T-helper 1 cell (primary cell): ENCODE measurements at regions not wholly inside any gene's neighbourhood (a gene's known extent, or its start where the extent isn't known, plus 50 kb on each side); places are given as distances from the start of the nearest gene placed in this dataset.
"Not testable (repeated sequence)": the region's sequence is repeated elsewhere in the genome, so short reads cannot be mapped to it uniquely, and the experiment has no call there.

ENCODE experiments used
- DNase-seq, 5 donors: peaks; one replicate each; pipeline ENCODE4 v3.0.0-alpha.2; 2012 to 2020

DNA sequence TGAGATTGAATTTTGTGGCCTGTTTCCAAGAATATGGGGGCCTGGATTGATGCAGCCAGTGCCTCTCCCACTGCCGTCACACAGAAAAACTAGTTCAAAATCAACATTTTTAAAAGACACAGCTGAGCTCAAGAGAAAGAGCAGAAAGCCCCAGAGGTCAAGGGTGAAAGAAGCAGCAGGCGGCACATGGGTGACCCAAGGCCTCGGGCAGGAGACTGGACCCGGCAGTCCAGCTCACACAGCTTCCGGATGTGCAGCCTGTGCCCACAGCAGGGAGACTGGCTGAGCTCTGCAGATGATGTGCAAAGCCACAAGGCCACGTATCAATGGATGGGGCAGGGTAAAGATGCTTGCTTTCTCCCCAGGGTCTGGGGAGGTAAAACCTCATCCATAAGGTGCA, 50.4 kb upstream of the RNF32 start:
- DNase-seq: no peak

DNA sequence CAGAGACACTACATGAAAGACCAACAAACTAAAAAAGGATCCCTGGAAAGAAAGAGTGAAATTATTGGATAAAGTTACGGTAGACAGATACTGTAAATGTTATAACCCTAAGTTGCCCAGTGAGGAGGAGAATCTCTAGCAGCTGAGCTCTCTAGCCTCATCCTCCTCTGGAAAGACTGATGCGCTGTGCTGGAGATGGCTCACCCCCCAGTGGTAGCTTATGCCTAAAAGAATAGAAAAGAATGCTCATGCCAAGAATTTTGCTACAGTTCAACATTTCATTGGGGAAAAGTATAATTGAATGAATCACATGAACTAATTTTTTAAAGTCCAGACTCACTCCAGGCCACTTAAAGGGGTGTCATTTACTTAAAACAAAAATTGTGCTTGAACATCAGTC, 50.8 kb upstream of the RNF32 start:
- DNase-seq: no peak

DNA sequence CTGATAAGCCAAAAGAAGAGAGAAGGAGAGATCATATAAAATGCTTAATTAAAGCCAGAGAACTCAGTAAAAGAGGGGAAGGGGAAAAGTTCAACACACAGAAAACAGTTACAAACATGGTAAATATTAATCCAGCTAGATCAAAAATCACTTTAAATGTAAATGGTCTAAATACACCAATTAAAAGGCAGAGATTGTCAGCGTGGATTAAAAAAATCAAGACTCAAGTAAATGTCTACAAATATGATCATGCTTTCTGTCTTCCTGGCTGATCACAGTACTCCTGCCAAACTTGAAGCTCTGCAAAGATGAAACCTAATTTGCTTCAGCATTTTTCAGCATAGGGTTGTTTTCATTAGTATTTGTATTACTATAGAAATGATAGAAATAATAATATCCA, 54.6 kb upstream of the RNF32 start:
- no peak for DNase-seq

DNA sequence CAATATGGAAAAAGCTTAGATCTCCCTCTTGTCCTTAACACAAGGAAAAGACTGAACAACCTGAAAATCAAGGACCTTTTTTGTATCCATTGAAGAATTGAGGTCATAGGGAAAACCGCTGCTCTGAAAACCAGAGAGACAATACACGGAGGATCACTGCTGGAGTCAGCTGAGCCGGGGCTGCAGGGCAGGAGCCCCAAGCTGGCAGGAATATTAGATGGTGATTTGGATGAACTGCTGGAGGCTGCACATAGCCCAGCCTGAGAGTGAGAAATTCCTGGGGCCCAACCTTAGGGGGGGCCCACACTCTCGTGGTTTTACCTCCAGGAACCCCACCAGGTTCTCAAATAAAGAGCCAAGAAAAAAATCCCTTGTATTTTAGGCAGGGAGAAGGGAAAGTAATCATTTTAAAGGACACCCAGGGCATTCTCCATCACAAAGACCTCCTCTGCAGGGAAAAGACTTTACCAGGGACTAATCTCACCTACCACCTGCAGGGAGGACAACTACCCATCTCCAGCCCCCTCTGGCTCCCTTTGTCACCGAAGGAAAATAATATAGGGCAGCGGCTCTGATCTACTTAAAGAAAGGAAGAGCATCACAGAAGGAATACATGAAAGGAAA, 55.4 kb upstream of the RNF32 start:
- no peak for DNase-seq

DNA sequence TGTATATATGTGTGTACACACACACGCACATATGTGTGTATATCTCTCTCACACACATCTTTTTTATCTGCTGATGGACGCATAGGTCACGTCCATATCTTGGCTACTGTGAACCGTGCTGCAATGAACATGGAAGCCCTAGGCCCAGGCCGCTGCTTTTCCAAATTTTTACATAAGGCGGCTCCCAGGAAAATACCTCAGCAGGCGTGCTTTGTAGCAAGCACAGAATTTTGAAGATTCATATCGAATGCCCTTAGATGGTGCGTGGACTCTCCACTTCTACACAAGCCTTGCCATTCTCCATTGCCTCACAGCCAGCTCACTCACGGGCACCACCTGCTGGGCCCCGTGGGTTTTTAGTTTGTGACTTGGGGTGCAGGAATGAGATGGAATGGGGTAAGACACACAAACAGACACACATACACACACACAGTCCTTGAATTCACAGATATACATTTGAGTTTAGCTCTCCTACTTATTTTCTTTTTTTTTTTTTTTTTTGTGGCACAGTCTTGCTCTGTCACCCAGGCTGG, 57.9 kb upstream of the RNF32 start:
- no peak for DNase-seq

DNA sequence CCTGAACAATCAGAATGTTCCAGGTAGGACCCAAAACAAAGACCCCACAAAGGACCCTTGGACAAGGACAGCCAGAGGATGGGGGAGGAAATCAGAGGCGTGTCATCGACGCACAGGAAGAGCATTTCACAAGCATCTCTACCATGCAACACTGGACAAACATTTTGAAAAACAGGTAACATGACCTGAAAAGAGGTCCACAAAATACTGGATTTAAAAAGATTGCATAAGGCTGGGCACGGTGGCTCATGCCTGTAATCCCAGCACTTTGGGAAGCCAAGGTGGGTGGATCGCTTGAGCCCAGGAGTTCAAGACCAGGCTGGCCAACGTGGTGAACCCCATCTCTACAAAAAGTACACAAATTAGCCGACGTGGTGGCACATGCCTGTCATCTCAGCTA, 60.5 kb upstream of the RNF32 start:
- no peak for DNase-seq

DNA sequence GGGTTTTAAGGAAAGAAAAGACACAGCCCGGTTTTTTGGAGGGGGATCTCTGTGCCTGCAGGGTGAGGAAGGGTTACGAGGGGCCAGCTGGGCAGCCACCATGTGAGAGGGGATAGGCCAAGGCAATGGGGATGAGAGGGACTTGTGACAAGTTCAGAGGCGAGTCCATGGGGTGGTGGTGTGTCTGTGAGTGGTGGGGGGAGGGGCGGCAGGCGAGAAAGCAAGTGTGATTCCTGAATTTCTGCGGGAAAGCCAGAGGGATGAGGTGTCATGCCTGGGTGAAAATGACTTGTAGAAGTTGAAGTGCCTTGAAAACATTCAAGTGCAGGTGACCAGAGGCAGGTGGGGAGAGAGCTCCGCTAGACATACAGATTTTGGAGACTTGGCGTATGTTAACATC, 61.0 kb upstream of the RNF32 start:
- DNase-seq: no peak

DNA sequence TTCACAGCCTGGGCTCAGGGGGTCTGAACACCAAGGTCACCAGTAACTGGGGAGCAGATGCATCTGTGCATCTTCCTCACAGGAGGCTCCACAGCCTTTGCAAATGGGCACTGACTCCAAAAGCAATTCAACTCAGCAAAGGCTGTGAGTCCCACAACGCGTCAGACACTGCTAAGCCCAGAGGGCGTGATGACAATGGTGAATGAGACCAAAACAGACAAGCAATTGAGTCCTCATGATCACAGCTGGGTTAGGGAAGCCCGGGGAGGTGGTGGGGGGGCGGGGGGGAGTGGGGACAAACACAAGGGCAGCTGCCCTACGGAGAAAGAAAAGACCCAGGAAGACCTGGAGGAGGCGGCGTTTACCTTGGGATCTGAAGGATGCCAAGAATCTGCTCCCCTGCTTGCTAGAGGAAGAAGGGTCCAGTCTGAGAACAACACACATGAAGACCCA, 61.6 kb upstream of the RNF32 start:
- no peak for DNase-seq

DNA sequence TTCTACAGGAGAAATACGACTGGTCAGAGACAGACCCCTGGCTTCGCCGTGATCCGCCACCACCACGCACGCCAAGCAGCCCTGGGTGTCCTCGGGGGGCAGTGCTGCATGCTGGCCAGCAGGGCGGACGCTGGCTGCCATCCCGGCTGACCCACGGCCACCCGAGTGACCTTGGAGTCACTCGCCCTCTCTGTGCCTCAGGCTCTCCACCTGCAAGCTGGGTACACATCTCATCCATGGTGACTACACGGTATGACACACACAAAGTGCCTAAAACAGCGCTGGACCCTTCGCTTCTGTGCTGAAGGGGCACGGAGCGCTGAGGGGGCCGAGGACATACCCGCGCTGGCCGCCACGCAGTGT, 62.0 kb upstream of the RNF32 start:
- no peak for DNase-seq

DNA sequence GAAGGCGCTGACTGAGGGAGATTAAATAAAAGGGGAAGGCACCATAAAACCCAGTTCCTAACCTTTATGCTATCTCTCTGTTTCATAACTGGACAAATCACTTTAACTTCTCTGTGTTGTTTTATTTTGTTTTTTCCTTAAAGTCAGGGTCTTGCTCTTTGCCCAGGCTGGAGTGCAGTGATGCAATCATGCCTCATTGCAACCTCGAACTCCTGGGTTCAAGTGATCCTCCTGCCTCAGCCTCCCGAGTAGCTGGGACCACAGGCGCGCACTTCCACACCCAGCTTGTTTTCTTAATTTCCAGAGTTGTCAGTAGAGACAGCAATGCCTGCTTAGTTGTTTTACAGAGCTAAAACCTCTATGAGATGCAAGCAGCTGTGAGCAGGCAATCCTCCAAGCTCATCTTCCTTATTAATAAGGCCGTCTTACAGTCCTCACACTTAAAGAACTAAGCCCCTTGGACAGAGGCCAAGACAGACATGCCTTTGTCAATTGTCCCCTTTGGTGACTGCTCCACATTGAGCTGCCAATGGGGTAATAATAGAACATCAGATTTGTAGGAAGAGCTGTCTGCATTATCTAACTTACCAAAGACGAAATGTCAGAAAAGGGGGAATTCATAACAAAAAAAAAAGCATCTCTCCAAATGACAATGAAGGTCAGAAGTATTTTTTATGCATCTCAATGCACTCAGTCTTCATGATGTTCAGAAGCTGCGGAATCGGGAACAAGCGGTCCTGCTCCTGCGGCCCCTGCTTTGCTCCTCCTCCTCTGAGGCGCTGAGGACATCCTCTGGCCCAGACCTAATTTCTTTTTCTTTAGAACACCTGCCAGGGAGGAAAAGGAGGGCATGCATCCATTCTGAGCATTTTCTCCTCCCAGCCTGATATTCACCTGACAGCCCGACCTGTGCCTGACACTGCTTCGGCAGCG, 62.7 kb upstream of the RNF32 start:
- DNase-seq: no peak

DNA sequence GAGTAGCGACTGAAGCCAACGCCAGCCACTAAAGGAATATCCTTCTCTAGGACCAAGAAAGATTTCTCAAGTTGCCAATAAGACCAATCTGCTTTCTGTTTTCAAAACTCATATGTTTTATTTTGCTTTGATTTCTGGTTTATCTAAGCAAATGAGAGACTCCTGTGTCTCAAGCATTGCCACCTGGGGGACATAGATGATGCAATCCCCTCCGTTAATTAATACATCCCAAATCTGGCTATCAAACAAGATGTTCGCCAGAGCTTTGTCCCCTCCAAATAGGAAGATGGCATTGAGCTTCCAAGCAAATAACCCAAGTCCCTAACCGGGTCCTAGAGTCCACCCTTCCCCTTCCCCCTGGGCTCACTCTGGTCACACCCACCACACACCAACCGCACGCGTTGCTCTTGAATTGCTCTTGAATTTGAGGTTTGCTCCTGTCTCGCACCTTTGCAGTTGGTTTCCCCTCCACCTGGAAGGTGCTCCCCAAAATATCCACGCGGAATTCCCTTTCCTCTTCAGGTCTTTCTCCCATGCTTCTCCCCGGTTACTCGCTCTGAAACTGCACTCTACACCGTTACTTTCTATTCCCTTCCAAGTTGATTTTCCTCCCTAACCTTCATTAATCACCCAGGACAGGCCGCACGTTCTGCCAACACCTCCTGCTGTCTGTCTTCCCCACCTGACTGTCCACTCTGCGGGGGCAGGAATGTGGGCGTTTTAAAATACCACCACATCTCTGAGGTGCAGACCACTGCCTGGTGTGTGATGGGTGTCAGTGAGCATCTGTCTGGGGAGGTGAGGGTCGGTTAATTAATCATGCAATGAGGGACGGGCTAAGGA, 64.1 kb upstream of the RNF32 start:
- no peak for DNase-seq

DNA sequence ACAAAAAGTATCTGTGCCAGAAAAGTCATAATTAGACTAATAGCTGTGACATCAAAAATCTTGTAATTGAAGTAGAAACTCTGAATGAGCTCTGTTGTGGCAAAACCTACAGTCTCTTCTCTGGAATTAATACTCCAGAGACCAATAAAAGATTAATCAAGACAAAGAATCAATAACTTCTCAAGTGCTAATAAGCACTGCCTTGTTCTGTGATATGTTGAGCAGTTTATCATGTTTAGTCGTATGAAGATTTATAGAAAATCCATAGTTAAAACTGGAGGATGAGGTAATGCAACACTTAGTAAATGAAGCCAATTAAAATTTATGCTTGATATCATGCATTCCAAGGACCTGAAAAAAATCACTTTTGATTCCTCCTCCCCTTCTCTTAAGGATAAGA, 72.3 kb upstream of the RNF32 start:
- DNase-seq: no peak

DNA sequence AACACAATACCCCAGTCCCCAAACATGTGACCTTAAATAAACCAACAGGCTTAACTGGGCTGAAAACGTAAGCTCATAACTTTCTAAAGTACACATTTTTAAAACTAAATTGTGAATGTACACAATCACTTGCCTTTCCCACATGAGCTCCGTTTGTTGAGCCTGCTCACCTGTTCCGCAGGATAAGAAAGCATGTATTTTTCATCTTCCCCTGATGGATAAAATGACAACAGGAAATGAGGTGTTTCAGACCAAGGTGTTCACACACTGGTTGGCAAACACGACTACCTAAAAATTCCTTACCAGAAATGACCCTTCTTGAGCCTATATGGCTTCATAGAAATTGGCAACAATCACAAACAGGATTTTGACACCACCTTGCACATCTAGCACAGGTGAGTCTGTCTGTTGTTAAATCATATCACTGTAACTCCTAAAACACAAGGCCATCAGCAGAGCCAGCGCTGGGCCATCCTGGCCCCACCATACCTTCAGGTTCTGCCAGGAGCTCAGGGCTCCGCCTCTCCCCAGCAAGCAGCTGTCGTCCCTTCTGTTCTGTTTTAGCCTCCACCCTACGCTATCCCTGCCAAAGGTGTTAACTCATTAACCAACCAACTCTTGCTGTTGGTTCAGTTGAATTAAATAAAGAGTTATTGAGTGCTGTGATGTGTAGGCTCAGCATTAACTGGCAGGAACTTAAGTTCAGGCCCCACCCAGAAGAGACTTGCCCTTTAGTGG, 73.6 kb upstream of the RNF32 start:
- DNase-seq: no peak

DNA sequence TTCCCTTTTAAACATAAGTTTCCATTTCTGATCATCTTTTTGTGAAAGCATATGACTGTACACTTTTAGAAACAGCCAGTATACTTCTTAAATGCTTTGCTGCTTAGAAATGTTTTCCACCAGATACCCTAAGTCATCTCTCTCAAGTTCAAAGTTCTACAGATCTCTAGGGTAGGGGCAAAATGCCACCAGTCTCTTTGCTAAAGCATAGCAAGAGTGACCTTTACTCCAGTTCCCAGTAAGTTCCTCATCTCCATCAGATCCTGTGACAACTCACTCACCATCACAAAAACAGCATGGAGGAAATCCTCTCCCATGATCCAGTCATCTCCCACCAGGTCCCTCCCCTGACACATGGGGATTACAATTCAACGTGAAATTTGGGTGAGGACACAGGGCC, 75.6 kb upstream of the RNF32 start:
- DNase-seq: not testable (repeated sequence)

DNA sequence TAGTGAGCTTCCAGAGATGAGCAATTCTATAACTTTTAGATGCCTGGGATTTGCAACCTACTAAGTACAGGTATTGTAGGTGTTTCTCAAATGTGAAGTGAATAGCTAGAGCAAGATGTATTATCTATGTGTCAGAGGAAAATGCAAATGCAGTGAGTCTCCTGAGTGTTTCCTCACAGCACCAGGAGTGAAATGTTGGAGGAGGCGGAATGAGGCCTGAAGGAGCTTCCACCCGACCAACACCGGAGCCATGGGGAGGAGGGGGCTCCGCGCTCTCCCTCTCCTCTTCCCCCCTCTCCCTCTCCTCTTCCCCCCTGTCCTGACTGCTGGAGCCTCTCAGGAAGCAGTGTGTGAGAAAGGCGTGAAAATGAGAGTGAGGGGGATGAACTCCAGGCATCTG, 79.9 kb upstream of the RNF32 start:
- no peak for DNase-seq

DNA sequence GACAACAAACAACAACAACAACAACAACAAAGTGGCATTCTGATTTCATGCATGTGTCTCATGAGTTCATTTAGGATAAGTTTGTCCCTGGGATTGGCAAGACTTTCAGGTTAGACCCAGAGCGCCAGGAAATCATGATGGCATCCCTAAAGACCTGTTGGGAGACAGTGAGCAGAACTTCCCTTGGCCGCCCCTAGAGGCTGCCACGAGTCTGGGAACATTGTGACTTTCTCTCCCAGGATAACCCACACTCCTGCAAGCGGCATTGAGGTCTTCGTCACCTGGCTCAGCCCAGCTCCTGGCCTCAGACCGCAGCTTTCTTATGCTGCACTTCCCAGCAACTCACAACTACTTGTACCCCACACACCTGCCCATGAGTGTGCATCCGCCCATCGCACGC, 80.5 kb upstream of the RNF32 start:
- DNase-seq: no peak

DNA sequence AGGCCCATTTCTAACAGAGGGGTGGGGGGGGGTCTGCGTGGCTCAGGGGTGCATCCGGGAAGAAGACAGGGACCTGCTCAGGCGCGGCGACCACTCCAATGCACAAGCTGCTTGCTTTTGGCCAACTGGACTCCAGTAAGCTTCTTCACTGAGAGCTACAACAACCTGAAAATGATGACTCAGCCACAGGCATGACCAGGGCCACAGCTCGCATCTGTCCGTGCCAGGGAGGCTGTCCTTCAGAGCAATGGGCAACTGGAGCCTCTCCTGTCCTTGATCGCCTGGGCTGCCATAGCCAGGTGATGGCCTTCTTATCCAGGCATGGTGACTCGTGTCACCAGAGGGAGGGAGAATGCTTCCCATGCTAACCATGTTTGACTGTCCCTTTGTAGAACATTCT, 81.6 kb upstream of the RNF32 start:
- no peak for DNase-seq

DNA sequence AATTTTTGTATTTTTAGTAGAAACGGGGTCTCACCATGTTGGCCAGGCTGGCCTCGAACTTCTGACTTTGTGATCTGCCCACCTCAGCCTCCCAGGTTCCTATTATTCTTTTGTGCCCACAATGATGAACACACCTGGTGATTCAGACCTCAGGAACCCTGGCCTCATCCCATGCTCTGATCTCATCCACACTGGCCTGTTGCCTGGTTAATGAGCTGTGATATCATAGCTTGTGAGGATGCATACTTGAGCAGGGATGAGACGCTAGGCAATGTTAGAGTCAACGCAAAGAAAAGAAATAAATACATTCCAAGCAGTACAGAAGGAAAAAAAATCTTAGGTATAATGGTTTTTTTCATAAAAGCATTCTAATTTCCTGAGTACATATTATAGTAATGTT, 82.4 kb upstream of the RNF32 start:
- DNase-seq: no peak

DNA sequence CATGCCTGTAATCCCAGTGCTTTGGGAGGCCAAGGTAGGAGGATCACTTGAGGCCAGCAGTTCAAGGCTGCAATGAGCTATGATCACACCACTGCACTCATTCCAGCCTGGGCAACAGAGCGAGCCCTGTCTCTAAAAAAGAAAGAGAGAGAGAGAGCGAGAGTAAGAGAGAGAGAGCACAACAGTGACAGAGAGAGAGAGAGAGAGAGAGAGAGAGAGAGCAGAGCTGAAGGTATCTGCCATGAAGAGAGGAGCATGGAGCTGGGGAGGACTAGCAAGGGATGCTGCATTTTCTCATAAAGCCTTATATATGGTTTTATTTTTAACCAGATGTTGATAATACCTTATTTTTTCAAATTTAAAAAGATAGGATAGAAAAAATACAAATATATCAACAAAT, 84.5 kb upstream of the RNF32 start:
- no peak for DNase-seq

DNA sequence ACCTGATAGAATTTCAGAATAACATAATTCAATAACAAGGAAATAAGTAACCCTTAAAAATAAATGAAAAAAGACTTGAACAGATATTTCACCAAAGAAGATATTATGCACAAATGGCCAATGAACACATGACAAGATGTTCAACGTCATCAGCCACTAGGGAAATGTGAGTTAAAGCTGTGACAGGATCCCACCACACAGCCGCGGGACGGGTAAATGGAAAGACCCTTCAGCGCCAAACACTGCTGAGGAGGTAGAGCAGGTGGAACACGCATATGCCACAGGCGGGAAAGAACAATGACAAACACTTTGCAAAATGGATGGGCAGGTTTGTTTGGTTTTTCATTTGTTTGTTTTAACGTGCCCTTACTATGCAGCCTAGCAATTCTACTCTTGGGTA, 86.1 kb upstream of the RNF32 start:
- DNase-seq: no peak

DNA sequence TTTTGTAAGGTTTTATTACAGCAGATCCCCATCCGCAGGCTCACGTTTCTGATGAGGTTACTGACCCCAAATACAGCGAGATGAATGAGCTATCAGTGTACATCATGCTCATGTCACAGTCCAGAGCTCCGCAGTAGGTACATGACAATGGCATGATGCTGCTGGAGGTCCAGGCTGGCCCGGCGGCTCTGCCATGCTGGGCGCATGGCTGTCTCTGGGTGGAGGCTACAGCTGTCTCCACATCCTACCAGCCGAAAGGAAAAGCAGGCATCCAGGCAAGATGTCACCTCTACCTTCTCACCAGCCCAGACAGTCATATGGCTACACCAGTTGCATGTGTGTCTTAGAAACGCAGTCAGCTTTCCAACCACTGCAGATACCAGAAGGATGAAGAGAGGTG, 90.9 kb upstream of the RNF32 start:
- no peak for DNase-seq

DNA sequence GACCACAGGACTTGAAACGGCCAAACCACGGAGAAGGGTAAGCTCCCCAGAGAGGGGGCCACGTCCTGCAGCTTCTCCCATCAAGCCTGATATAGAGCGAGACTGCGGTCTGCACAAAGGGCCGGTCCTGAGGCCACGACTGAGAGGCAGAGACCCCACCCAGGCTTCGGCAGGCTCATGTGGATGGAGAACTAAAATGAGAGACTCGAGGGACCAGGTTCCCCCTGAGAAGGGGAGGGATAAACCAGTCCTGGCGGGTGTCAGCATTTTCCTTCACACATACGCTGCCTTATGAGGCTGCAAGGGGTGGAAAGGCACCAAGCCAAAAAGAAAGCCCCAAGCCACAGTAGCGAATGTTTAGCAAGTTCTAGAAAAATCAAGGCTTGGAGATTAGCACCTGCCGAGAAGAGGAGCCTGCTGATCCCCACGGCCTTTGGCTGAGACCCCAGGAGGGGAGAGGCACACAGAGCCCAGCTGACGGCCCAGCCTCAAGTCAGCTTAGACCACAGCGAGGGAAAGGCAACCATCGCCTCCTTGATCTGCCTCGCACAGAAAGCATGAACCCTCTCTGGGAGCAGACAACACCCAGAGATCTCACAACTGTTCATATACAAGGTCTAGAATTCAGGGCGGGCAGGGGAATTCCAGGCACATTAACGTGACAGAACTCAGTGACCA, 92.6 kb upstream of the RNF32 start:
- no peak for DNase-seq
